GM19239 (cell line): ENCODE measurements at regions not wholly inside any gene's neighbourhood (a gene's known extent, or its start where the extent isn't known, plus 50 kb on each side); places are given as distances from the start of the nearest gene placed in this dataset.
"Not testable (repeated sequence)": the region's sequence is repeated elsewhere in the genome, so short reads cannot be mapped to it uniquely, and the experiment has no call there.

ENCODE experiments used
- DNase-seq: peaks from one replicate; pipeline ENCODE4 v3.0.0; 2011; ENCODE audit warnings: low spot score; ENCODE audit not compliant: insufficient read length
- FAIRE-seq: peaks from 2 replicates; lab custom pipeline; 2011; peaks lifted over from hg19 to GRCh38; lab: Jason Lieb, UNC

DNA sequence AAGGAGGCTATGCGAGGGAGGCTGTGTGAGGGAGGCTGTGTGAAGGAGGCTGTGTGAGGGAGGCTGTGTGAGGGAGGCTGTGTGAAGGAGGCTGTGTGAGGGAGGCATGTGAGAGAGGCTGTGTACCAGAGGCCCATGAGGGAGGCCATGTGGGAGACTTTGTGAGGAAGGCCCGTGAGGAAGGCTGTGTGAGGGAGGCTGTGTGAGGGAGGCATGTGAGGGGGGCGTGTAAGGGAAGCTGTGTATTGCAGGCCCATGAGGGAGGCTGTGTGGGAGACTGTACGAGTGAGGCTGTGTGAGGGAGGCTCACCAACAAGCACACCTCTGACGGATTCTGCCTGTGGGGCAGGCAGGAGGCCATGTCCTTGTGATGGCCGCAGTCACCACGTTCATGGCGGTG lies 122.7 kb upstream of the RNF32 start:
- not testable (repeated sequence) for FAIRE-seq, DNase-seq

DNA sequence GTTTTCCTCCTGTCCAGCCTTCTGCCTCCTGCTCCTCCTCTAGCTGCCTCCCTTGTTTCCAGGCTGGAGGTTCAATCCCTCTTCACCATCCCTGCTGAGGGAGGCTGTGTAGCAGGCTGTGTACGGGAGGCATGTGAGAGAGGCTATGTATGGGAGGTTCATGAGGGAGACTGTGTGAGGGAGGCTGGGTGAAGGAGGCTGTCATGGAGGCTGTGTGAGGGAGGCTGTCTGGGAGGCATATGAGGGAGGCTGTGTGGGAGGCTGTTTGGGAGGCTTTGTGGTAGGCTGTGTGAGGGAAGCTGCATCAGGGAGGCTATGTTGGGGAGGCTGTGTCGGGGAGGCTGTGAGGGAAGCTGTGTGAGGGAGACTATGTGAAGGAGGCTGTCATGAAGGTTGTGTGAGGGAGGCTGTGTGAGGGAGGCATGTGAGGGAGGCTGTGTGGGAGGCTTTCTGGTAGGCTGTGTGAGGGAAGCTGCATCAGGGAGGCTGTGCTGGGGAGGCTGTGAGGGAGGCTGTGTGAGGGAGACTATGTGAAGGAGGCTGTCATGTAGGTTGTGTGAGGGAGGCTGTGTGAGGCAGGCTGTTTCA lies 123.7 kb upstream of the RNF32 start:
- DNase-seq: no peak
- FAIRE-seq: no peak

DNA sequence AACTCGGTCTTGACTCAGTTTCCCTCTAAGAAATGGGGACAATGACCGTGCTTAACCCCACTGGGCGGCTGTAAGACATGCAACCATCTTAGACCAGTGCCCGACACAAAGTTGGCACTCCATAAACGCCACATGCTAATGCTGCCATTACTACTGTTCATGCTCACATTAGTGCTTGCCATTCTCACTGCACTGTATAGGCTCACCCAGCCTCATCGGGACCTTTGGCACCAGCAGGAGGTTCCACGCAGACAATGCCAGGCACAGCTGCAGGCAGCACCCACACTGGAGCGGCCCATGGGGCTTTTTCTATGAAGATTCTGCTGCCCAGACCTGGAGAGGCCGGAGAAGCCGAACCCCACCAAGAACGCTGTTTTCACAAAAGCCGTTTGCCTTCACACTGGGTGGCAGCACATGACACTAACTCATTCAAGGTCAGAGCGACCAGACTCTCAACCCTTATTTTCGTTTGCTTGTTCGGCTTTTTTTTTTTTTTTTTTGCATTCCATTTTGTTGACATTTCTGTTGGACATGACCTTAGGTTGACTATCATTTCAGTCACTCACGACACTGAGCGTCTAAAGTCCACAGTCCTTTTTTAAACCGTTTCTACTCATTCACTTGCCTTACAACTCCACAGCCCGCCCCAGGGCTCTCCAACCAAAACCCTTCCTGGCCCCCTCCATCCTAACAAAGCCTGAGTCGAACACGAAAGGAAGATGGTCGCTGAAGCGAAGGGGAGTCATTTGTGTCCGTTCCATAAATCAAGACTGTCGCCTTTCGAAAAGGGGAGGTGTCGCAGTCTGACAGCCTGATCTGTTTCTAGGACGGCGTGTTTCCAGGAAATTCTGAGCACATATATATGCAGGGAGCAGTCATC lies 124.4 kb upstream of the RNF32 start:
- DNase-seq (no peak), FAIRE-seq (no peak)

DNA sequence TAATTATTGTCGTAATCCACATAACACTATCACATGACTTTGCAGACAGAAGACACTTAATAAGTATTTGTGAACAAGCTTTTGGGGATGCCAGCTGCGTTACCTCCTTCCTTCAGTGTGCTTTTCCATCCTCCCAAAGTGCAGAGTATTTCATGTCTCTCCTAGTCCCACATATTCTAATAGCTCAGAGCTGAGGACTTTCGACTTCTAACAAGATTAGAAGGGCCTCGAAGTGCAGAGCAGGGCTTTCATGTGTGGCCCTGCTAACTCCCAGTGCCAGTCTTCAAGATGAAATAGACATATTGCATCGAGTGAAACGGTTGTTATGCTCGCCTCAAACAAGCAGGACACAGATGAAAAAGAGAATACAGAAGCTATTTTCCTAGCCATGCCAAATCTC lies 125.7 kb upstream of the RNF32 start:
- FAIRE-seq (no peak), DNase-seq (no peak)

DNA sequence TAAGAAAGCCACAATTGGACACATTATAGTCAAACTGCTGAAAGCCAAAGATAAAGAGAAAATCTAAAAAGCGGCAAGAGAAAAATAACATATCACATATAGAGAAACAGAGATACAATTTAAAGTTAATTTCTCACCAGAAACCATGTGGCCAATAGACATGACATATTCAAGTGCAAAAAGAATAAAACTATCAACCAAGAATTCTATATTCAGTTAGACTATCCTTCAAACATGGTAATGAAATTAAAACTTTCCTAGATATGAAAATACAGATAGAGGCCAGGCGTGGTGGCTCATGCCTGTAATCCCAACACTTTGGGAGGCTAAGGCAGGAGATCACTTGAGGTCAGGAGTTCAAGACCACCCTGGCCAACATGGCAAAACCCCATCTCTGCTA lies 129.1 kb upstream of the RNF32 start:
- FAIRE-seq: no peak
- DNase-seq: no peak

DNA sequence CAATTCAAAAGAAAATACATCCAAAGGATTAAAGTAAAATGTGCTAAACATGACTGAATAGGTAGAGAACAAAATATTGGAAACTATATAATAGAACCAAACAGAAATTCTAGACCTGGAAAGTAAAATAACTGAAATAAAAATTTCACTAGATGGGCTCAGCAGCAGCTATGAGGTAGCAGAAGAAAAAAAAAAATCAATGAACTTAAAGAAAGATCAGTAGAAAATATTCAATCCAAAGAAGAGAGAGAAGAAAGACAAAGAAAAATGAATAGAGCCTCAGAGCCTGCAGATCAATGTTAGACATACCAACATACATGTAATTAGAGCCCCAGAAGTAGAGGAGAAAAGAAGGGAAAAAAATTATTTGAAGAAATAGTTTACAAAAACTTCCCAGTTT lies 129.6 kb upstream of the RNF32 start:
- DNase-seq (no peak), FAIRE-seq (no peak)

DNA sequence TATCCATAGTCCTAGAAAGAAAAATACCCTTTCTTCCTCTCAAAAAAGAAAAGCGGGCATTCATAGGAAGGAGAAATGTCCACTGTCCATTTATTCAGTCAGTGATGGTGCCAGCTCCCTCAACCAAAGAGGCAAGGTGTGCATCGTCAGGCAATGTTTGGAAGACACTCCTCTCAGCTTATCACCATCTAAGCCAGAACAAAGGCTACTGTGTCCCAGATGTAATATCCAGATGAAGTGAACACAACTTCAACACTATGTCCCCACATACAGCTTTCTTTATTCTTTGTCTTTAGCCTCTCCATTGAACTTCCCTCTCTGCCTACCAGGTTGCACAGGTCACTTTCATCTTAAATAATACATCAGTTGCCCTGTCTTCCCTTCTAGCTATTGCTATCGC lies 131.4 kb upstream of the RNF32 start:
- no peak for FAIRE-seq
- no peak for DNase-seq

DNA sequence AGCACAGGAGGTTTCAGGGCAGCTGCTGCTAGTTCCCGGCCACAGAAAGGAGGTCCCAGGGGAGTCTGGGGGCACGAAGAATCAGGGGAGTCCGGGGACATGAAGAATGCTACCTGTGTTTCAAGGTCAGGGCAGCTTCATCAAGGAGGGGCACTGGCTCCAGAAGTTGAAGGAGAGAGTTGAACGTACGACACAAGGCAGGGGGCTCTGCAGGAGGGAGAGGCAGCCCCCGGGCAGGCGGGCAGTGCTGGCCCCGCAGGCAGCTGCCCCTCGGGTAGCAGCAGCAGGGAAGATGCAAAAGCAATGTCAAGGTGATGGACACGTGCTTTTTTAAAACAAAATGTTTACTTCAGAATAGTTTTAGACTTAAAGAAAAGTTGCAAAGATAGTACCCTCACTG lies 134.7 kb upstream of the RNF32 start:
- FAIRE-seq (no peak), DNase-seq (no peak)

DNA sequence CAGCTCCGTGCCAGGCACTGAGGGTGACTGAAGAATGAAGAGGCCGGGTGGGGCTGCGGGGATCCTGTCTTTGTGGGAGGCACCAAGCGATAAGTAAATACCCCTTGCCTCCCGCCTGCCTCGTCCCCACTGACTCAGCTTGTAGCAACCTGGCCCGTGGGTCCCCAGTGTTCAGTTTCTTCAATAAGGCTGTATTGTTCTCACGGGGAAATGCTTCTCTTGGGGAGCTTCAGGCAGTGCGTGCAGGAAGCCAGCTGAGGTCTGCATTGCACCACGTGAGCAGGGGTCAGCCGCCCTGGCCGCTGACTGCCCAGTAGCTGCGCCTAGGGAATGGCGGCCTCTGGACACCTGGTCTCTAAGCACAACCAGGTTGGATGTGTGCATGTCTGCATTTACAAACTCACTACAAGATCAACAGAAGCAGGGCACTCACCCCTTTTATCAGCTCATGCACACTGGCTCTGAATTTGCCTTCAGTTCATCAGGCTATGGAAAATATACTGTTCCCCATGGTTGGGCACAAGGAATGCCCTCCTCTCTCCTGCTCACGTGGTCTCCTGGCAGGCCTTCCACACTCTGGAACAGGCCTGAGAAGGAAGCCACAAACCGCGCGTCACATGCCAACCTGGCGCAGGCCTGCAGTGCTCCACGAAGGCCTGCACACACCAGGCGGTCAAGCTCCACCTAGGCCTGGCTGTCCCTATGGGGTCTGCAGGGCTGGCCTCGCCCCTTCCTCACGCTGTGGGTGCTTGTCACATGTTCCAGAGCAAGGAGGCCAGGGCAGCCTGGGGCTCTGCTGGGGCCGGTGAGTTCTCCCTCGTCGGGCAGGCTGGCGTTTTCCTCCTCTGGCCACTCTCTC lies 135.7 kb upstream of the RNF32 start:
- DNase-seq (no peak), FAIRE-seq (no peak)

DNA sequence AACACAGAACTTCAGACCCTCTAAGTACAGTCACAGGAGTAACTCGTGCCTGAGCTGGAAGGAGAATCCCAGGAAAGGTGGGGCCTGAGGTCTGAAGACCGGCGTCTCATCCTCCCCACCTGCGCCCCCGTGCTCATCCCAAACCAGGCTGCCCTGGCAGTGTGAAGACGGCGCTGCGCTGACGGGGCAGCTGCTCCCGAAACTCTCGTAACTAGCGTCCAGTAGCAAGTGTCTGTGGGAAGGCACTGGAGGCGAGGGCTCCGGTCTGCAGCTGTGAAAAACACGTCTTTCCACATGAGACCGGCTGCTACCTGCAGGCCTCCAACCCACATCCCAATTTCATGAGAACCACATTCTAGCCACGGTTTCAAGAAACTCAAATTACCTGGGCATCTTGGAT lies 136.6 kb upstream of the RNF32 start:
- DNase-seq (no peak), FAIRE-seq (no peak)

DNA sequence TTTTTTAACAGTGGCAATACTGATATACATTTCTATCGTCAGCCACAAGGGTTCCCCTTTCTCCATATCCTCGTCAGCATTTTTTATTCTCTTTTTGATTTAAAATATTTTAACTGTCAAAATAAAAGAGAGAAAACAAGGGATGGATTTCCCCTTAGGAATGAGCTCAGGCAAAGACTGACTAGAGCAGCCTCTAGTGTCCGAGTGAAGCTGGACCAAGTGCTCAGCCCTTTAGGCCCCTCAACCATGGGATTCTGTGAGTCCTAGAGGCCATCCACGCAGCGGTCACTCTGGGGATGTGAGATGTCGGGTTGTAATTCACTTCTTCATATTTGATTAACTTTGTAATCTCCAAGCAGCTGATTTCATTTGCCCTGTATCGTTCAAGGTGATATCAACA lies 137.4 kb upstream of the RNF32 start:
- DNase-seq (no peak), FAIRE-seq (no peak)

DNA sequence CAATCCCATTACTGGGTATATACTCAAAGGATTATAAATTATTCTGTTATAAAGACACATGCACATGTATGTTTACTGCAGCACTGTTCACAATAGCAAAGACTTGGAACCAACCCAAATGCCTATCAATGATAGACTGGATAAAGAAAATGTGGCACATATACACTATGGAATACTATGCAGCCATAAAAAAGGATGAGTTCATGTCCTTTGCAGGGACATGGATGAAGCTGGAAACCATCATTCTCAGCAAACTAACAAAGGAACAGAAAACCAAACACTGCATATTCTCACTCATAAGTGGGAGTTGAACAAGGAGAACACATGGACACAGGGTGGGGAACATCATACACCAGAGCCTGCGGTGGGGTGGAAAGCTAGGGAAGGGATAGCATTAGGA lies 138.8 kb upstream of the RNF32 start:
- not testable (repeated sequence) for DNase-seq, FAIRE-seq

DNA sequence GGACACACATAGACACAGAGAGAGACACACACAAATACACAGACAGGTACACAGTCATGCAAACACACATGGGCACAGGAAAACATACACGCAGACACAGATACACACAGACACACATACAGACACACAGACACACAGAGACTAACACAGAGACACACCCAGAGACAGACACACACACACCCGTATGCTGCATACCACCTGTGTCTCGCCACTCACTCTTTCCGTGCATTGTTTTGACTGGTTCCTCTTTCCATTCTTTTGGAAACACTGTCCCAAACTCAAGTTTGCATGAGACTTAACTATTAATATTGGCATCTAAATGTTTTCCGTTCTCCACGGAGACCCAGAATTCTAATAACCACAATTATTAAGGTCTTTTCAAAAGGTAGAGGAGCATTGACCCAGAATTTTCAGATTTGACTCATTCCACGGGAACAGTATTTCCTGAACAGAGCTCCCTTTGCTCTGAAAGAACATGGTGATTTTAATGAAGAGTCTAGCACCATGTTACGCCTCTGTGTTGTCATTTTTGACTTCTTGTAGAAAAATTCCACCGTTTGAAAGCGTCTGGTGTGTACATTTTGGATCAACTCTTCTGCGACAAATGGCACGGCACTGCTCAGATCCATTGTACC lies 141.2 kb upstream of the RNF32 start:
- FAIRE-seq (no peak), DNase-seq (no peak)

DNA sequence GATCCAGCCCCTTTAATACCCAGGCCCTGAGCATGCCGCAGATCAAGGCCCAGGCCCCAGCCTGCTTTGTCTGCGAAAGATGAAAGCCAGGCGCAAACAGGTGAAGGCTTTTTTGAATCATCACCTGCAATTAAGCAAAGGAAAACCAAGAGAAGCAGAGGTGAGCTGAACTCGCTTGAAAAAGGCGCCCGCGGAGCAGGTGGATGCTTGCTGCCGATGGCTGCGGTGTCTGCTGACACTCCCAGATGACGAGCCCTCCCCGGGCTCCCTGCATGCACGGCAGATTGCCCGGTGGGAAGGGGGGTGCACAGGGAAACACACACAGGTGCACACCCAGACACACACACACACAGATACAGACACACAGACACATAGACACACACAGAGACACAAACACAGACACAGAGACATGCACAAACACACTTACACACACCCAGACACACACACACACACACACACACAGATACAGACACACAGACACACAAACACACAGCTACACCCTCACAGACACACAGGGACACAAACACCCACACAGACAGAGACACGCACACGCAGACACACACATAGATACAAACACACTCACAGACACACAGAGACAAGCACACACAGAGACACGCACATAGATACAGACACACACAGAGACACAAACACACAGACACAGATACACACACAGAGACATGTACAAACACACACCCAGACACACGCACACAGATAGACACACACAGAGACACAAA lies 142.6 kb upstream of the RNF32 start:
- DNase-seq (no peak), FAIRE-seq (no peak)

DNA sequence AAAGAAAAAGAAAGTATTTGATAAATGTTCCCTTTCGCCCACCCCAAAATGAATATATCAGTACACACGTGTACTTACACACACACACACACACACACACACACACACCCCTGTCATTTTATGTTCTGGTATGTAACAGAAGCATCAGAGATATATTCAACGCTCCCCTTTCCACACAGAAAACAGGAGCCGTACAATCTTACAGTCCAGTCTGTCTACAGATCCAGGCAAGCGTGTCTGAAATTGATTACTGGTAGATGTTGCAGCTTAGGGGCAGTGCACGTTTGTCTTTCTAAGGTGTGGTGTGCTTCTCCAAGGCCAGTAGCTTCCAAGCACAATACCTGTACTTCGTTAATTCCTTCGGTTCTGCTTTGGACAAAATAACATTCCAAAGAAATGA lies 143.7 kb upstream of the RNF32 start:
- DNase-seq (no peak), FAIRE-seq (no peak)

DNA sequence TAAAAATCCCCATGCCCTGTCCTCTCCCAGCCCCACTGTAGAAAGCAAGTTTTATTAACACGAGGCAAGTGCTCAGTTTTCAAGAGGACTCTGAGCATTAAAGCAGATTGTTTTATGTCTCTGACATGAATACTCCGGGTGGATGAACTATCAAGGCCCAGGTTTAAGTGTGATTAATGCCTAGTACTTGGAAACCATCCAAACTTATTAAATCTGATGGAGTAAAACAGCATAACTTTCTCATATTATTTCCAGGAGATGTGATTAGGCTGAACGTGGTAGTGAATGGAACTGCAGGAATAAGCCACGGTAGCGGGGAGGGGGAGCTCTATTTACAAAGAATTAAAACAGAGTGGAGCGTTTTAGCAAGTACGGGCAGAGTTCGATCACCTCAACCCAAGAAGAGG lies 144.2 kb upstream of the RNF32 start:
- DNase-seq: no peak
- no peak for FAIRE-seq

DNA sequence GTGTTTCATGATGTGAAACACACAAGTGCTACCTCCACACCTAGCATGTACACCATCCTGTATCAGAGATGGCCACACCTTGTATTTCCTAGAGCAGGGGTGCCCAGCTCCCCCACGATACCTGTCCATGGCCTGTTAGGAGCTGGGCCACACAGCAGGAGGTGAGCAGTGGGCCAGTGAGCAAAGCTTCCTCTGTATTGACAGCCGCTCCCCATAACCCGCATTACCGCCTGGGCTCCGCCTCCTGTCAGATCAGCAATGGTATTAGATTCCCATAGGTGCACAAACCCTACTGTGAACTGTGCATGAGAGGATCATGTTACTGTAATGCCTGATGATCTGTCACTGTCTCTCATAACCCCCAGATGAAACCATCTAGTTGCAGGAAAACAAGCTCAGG lies 145.6 kb upstream of the RNF32 start:
- FAIRE-seq: no peak
- no peak for DNase-seq

DNA sequence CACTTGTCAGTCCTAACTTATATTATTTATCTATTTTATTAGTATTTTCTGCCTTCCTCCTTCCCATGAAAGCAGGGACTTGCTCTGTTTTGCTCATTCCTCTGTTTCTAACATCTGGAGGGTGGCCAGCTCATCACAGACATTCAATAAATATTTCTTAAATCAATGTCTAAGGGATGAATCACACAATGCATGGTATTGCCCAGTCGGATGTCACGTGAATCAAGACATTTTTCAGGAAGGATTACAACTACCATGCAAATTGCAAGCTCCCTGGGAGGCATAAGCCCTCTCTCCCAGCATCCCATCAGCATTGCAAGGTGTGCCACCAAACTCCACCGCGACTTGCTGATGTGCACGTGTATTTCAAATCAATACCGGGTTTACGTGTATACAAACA lies 146.6 kb upstream of the RNF32 start:
- DNase-seq (no peak), FAIRE-seq (no peak)

DNA sequence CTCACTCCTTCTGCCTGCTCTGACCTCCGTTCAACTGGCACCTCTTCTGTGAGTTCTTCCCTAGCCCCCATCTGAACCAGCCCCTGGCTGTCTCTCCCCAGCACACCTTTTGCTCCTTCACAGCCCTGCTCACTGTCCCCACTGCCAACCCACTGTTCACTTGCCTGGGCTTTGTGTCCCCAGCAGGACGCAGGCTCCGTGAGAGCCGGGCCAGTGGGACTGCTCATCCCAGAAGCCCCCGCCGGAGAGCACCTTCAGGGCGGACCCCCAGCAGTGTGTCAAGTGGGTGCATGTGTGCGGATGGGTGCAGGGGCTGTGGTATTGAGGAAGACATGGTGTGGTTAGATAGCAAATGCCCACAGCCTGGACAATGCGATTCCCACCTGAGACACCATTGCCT lies 148.4 kb upstream of the RNF32 start:
- no peak for FAIRE-seq

DNA sequence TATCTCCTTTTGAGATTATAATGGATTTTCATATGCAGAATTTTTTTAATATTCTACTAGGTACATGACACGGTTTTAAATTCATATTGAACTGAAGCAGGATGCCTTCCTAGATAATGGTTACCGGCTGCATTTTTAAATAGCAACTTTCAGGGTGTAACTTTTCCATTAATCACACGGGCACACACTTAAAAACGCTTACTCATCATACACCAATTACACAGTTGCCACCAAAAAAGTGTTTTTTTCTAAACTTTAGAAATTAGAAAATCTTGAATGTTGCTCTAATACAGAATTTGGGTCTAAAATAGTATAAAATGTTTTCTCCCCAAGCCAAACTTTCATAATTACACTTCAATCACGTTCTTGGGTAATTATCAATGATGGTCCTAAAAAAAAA lies 149.1 kb upstream of the RNF32 start:
- DNase-seq (no peak), FAIRE-seq (no peak)

More for the DNA sequence above, 148.4 kb upstream of the RNF32 start:
- DNase-seq: no peak
